Activated T-cell treated with anti-CD3 and anti-CD28 coated beads for 4 hours (primary cell): ENCODE measurements at regions not wholly inside any gene's neighbourhood (a gene's known extent, or its start where the extent isn't known, plus 50 kb on each side); places are given as distances from the start of the nearest gene placed in this dataset.

ENCODE experiments used
- DNase-seq: peaks from one replicate; pipeline ENCODE4 v3.0.0-alpha.2; 2020

DNA sequence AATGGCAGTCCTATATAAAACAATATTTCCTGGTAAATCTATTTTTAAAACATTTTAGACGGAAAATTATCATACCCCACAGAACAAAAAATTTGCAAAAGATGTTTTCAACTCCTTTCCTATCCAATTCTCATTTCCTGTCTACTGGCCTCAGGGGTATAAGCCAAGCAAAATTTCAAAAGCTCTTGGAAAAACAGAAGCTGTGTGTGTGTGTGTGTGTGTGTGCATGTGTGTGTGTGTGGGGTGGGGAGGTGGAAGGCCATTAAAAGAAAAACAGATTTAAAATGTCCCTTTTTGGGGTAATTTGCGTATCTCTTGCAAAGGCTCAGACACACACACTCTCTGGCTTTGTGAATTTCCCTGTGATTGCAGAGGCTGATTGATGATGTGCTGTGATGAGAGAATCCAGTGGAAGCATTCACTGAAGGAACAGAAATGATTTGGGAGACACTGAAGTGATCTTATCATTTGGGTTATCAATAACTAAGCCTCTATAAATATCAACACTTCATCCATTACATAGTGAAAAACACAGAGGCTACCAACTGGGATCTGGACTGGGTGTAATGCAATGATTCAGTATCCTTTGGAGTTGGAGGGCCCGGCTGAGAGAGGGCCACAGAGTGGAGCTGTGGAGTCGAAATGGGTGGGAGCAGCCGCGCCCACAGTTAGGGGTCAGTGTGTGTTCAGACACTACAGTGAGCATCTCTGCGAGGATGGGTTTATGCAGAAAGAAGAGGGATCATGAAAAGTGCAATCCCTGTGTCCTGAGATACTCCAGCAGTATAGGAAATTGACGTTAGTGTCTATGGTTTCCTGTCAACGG lies 106.8 kb upstream of the PREP start:
- DNase-seq = no peak

DNA sequence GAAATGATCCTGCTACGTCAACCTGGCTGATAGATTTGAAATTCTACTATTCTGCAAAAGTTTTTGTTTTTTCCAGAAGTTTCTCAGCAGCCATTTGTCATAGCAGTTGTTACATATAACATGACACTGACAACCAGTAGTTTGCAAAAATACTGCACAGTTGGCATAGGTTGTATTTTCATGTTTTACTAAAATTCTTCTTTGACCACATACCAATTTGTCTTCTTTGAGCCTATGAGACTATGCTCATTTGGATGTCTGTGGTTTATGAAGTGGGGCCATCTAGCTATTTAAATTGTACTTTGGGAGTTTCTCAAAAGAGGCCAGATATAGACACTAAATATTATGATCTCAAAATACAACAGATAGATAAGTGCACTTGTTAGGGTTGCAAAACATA lies 104.9 kb upstream of the PREP start:
- no peak for DNase-seq

DNA sequence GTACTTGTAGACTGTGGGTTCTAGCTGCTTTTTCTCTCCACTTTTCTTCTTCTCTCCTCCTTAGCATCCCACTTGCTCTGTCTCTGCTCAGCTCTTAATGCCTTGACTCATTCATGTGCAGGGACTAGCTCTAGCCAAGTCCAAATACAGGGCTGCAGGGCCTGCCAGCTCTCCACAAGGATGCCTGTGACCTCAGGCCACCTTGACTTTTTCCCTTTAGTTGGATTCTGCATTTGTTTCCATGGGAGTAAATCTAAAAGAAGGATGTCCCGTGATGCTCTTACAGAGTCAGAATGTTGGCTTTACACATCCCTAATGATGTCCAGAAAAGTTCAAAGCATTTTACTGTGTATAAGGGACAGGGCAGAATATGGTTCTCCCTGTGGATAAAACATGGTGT lies 101.8 kb upstream of the PREP start:
- DNase-seq = no peak

GRCh38 chr6:105503641-105504040 lies 100.8 kb upstream of the PREP start:
- no peak for DNase-seq

DNA sequence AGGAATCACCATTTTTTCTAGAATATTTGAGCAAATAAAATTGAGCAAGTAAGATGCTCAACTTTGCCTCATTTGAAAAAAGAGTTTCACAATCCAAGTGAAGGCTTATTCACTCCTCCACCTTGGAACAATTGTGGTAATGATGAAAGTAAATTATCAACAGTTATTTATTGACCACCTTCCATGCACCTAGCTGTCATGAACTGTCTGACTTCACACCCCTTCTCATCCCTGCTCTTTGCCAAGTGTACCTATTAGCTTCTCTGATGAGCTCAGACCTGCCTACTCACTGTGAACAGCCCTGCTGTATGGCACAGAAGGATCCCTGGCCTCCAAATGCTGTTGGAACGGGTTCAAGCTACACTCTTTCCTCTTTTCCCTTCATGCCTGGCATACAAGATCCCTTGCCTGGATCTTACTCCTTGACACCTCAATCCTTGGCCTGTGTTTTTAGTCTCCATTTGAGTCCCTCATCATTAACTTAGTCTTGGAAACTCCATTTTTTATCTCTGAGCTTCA lies 99.0 kb upstream of the PREP start:
- DNase-seq = no peak

- no peak for DNase-seq
These were observed 98.4 kb upstream of the PREP start for GRCh38 chr6:105501246-105501645.

DNA sequence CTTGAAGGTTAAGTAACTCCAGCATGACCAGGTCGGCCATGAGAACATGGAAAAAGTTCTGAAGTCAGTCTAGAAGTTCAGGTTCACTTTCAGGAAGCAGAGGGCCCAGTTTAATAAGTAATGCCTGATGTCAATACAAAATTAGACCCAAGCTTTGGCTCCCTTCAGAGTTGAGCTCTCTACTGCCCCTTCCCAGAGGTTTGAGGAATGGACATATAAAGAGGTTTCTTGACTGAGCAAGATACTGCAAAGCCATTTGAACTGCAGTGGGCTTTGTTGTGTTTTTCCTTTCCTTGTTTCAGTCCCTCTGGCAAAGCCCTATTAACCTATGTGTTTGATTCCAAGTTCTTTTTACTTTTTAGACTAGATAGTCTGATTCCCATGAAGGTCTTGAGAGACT lies 97.8 kb upstream of the PREP start:
- no peak for DNase-seq

GRCh38 chr6:105499931-105500330 lies 97.0 kb upstream of the PREP start:
- no peak for DNase-seq

GRCh38 chr6:105499136-105499870 lies 96.4 kb upstream of the PREP start:
- no peak for DNase-seq

- no peak for DNase-seq
These were observed 94.7 kb upstream of the PREP start for GRCh38 chr6:105497549-105497948.

DNA sequence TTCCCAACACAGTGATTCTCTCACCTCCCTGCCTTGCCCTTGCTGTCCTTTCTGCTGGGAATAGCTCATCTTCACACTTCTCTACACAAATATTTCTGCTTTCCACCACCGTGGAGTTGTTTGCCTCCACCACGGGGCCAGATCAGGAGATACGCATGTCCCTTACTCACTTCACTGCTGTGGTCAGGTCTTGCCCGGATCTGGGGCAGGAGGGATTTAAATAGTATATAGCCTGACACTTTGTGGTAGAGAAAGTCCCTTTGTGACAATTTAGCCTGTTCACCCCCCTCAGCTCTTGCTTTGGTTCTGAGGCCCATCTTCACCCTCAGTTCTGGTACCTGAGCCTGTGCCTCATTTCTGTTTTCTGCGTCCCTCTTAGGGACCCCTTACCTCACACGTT lies 92.6 kb upstream of the PREP start:
- DNase-seq = no peak

- DNase-seq = no peak
These were observed 91.8 kb upstream of the PREP start for GRCh38 chr6:105494688-105495087.

GRCh38 chr6:105493736-105494135 lies 90.9 kb upstream of the PREP start:
- DNase-seq = no peak

- no peak for DNase-seq
These were observed 90.1 kb upstream of the PREP start for GRCh38 chr6:105492706-105493673.

DNA sequence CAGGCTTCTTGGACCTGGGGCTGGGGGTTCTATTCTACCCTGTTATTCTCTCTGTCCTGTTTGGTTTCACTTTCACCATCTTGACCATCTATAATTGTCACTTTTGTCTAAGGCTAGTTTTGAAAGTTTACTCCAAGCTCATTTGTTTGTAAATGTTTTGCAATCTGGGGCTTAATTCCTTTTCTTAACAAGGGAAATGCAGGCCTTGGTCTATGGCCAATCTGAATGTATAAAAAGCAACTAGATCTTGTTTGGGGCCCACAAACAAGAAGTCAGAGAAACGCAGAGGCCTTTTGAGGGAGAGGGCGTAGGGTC lies 86.3 kb upstream of the PREP start:
- DNase-seq = no peak

GRCh38 chr6:105488516-105489215 lies 85.8 kb upstream of the PREP start:
- no peak for DNase-seq

GRCh38 chr6:105487040-105487790 lies 84.3 kb upstream of the PREP start:
- DNase-seq = no peak

DNA sequence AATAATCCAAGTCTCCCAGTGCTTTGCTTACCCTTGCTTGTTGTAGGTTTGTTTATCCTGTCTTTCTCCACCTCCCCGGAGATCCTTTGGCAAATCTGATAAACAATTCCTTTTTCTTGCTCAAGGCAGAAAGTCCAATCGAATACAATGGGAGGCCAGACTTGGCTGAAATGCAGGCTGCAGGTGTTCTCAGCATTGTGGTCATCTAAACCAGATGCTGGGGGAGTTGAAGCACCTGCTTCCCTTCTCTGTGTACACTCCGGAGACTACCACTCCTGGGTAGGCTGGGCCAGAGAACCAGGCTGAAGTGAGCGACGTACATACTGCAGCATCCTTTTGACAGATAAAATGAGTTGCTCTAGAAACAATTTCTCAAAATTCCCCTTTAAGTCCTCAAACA lies 82.6 kb upstream of the PREP start:
- DNase-seq = no peak

DNA sequence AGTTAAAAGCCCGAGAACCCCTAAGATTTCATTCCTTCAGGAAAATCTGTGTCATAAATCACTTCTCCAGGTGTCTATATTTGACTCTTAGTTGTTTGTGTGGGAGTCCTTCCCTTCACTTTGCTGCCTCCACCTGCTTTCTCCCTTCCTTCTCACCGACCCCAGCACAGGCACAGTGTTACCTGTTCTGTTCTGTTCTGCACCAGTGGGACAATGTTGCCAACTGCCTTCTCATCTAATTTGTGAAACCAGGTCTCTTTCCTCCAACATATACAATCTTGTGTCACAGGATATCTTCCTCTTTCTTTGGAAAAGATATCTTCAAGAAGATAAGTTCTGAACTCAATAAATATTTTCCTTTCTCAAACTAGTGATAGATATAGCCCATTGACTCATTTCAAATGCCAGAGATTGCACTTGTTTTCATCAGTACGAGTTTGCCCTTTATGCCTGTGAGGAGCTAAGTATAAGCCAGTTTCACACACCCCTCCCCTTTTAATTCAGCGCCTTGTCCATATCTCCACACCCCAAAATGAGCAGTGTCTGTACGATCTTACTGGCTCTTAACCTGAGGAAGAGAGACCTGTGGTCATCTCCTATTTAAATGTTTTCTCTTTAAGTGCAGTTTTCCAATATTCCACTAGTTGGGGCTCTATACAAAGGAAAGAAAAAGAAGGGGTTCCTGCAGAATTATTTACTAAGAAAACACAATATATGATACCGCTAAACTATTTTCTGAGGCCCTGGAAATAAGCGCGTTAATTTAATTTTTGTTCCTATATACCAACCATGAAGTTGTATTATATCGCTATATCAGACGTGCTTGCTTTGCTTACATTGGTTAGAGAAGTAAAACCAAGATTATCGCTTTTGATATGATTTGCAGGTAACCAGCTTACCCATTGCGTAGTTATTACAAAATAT lies 81.6 kb upstream of the PREP start:
- DNase-seq = no peak

DNA sequence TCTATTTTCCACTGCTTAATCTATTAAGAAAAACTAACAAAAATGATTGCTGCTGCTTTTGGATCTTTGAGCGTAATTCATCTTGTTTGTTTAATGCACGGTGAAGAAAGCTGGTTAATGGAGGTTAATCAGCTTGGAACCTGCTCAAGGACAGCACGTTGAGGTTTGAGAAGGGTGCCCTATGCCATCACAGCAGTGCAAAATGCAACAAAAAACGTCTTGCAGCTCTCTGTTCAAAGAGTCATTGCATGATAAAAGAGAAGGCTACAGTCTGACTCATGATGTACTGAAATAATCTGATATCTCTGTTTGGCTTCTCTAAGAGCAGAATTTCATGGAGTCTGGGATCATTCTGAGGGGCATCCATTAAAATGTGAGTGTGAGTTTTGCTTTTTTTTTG lies 80.6 kb upstream of the PREP start:
- DNase-seq = no peak

DNA sequence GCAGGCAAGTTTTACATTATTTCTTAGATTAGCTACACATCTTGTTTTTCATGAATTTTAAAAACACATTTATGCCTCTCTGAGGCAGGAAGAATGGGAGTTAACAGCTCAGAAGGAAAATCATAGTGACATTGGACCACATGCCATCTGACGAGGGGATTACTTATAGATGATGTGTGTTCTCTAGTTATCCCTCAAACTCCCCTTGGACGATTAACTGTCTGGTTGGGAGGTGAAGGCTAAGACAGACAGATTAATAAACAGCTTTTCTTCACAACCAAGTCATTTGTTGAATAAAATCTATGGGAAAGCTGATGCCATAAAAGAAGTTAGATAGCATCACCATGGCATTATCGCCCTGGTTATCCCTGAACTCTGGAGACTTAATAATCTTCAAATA lies 80.0 kb upstream of the PREP start:
- no peak for DNase-seq
